GM18909 (cell line): ENCODE measurements at regions not wholly inside any gene's neighbourhood (a gene's known extent, or its start where the extent isn't known, plus 50 kb on each side); places are given as distances from the start of the nearest gene placed in this dataset.

Source experiments
- ATAC-seq: cut with Tn5 transposase; IDR thresholded peaks from one replicate; pipeline ENCODE4 v1.9.1; 2021; ENCODE audit warnings: mild to moderate bottlenecking; ENCODE audit not compliant: unreplicated experiment, poor library complexity

DNA sequence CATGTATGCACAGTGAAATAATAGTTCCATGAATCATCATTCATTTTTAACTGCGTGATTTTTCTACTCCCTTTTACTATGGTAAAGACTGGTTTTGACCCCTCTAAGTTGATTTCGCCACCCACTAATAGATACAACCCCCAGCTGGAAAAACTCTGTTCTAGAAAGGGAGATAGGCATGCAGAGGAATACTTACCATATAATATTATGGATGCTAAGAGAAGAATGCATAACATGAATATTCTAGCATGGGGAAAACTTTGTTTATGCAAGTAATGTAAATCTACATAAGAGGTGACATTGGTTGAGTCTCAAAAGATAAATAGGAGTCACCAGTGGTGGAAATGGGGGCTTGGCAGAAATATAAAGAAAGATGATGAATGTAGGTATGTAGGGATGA is 97.3 kb upstream of the MBL2 start:
- no peak for ATAC-seq

GRCh38 chr10:52865213-52865612 is 92.6 kb upstream of the MBL2 start:
- ATAC-seq, result no peak

- peak; percentile 81 for ATAC-seq
Measured at GRCh38 chr10:52864201-52865106, 91.9 kb upstream of the MBL2 start.

DNA sequence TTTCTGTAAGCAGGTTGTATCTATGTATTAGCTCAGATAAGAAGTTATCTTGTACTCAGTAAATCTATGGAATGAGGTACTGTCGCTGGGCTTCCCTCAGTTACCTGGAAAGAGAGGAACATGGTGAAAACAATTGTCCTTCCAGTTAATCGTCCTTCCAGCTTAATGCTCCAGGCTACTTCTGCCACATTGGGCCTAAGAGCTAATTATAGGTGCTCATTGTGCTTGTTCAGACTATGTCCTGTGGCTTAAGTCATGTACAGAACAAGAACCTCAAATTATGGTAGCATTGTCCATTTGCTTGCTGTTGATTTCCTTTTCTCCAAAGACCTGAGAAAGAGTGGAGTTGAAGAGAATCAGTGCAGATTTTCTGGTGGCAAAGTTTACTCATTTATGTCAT is 86.1 kb upstream of the MBL2 start:
- ATAC-seq, result no peak

GRCh38 chr10:52855546-52856325 is 83.2 kb upstream of the MBL2 start:
- no peak for ATAC-seq

- peak; percentile 96 for ATAC-seq
Measured at GRCh38 chr10:52853704-52854103, 81.1 kb upstream of the MBL2 start.

- ATAC-seq, result no peak
Measured at GRCh38 chr10:52836816-52837215, 64.2 kb upstream of the MBL2 start.
